Muscle of leg (tissue), 3 donors: ENCODE measurements at regions not wholly inside any gene's neighbourhood (a gene's known extent, or its start where the extent isn't known, plus 50 kb on each side); places are given as distances from the start of the nearest gene placed in this dataset.
"Not testable (repeated sequence)": the region's sequence is repeated elsewhere in the genome, so short reads cannot be mapped to it uniquely, and the experiment has no call there.

Source experiments
- DNase-seq: peaks from one replicate; pipeline ENCODE4 v3.0.0; 2013
- H3K27ac ChIP-seq: one replicate; pipeline ENCODE4 v1.5.1; 2013; ENCODE audit warnings: mild to moderate bottlenecking, low read length, control low read depth
- H3K27me3 ChIP-seq: one replicate; pipeline ENCODE4 v1.6.1; 2013; ENCODE audit warnings: low read length; ENCODE audit not compliant: control insufficient read depth, insufficient read depth
- H3K36me3 ChIP-seq: one replicate; pipeline ENCODE4 v1.6.1; 2013; ENCODE audit warnings: low read length; ENCODE audit not compliant: control insufficient read depth, insufficient read depth
- H3K4me1 ChIP-seq: one replicate; pipeline ENCODE4 v1.6.1; 2013; ENCODE audit warnings: low read length; ENCODE audit not compliant: control insufficient read depth, insufficient read depth
- H3K4me3 ChIP-seq: one replicate; pipeline ENCODE4 v1.5.1; 2013; ENCODE audit warnings: low read length, control low read depth
- H3K9me3 ChIP-seq: replicated peaks from 2 replicates; pipeline ENCODE4 v1.6.1; 2013; ENCODE audit warnings: low read depth, low read length; ENCODE audit not compliant: control insufficient read depth
- WGBS: methylation state at CpG from one replicate; pipeline ENCODE4 v1.1.5; 2013; ENCODE audit warnings: missing lambda C conversion rate; ENCODE audit not compliant: insufficient coverage; 5-methylcytosine and 5-hydroxymethylcytosine counted together

DNA sequence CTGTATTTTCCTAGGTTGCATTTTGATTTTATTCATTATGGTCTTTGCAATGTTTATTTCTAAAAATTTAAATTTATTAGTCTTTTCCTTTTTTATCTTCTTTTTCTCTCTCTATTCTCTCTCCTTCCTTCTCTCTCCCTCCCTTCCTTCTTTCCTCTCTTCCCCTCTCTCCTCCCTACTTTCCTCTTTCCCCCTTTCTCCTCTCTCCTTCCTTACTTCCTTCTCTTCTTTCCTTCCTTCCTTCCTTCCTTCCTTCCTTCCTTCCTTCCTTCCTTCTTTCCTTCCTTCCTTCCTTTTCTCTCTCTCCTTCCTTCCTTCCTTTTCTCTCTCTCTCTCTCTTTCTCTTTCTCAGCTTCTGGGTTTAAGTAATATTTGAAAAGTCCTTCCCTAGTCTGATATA is 72.8 kb upstream of the RASGRF1 start:
- no peak for DNase-seq
- no peak overlapping the region for H3K27ac ChIP-seq
- H3K36me3 ChIP-seq, result no peaks in the 10 kb centered on the region

DNA sequence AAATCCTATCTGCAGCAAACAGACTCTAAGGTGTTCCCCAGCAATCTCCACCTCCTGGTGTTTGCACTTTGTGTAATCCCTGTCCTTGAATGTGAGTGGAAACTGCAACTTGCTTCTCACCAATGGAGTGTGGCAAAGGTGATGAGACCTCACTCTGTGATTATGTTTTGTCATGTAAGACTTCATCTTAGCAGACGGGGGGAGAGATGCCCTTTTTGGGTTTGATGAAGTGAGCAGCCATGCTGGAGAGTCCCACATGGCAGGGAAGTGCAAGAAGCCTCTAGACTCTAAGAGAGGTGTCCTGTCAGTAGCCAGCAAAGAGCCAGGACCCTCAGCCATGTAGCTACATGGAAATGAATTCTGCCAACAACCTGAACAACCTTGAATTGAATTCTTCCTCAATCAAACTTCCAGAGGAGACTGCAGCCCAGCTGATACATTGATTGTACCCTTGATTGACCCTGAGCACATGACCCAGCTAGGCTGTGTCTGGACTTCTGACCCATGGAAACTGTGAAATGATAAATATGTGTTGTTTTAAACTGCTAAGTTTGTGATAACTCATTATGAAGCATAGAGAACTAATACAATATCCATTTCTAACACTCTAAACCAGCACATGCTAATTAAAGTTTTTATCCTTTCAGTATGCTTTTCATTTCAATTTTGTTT is 71.4 kb upstream of the RASGRF1 start:
- Histone ChIP-seq H3K27ac (no peak overlapping the region), H3K4me1 (peaks cover 5% of the 10 kb centered on the region), H3K9me3 (no peaks in the 10 kb centered on the region), H3K36me3 (no peaks in the 10 kb centered on the region), H3K27me3 (peaks cover 2% of the 10 kb centered on the region), H3K4me3 (no peak overlapping the region)
- WGBS, result 20% methylated on average over 1 of the region's 1 CpG
- DNase-seq, result no peak

More for the DNA sequence above, 72.8 kb upstream of the RASGRF1 start:
- no peak overlapping the region for H3K4me3 ChIP-seq
- peaks cover 2% of the 10 kb centered on the region for H3K27me3 ChIP-seq
- peaks cover 2% of the 10 kb centered on the region for H3K9me3 ChIP-seq
- peaks cover 5% of the 10 kb centered on the region for H3K4me1 ChIP-seq

DNA sequence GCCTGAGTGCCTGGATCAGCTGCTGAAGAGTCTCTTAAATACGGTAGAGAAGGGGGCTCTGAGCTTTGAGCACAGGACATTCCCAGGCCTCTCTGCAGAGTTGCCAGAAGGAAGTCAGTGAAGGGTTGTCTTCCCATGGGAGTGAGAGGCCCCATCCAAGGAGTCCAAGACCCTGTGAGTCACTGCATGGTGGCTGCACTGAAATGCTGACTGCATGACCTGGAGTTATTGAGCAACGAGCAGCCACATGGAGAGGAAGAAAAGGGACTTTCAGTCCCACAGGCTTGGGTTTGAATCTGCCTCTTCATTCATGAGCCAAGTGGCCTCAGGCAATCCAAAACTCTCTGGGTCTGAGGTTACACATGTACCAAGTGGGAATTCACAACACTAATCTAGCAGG is 69.6 kb upstream of the RASGRF1 start:
- WGBS, result 29% methylated on average over 2 of the region's 2 CpGs
- Histone ChIP-seq H3K27ac (no peak overlapping the region), H3K4me1 (peaks cover 5% of the 10 kb centered on the region), H3K27me3 (no peaks in the 10 kb centered on the region), H3K9me3 (no peaks in the 10 kb centered on the region), H3K36me3 (no peaks in the 10 kb centered on the region), H3K4me3 (no peak overlapping the region)
- DNase-seq, result peak; percentile 17

DNA sequence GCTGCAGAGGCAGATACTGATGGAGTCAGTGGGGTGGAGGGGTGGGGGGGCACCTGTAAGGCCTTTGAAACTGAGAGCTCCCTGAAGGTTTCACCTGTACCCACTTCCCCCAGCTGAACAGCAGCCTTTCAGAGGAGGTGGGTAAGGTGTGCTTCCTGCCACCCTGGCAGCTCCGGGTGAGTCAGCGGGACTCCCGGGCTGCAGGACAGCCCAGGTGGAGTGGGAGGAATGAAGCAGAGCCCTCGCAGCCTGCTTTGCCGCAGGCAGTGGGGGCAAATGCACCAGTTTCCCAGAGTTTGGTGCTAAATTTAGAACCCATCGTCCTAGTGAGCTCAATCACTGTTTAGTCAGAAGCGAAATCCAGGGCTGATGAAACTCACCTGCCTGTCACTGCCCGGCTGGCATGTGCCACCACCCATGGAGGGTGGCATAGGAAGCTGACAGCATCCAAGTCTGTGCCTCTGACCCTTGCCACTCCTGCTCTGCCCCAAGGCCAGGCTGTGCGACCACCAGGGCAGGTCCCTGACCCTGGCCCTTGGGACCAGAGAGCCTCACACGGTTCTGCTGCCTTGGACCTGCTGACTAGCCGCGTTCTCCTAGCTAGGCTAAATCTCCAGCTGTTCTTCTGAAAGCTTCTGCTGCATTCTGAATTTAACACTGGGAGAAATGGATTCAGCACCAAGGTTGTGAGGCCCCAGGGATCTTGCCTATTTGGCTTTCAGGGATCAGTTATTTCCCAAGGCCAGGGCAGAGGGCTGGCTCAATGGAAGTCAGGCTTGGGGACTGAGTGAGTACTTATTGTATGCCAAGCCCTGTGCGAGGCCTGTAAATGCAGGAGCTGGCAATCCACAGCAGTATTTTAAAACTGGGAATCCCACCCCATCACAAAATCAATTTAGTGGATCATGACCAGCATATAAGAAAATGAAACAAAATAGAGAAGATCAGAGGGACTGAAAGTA is 67.3 kb upstream of the RASGRF1 start:
- H3K9me3 ChIP-seq, result no peaks in the 10 kb centered on the region
- H3K4me1 ChIP-seq, result peaks cover 5% of the 10 kb centered on the region
- no peak overlapping the region for H3K4me3 ChIP-seq
- no peak overlapping the region for H3K27ac ChIP-seq
- H3K27me3 ChIP-seq, result peaks cover under 1% of the 10 kb centered on the region
- 69% methylated on average over 12 of the region's 13 CpGs for WGBS
- H3K36me3 ChIP-seq, result no peaks in the 10 kb centered on the region
- DNase-seq, result no peak

DNA sequence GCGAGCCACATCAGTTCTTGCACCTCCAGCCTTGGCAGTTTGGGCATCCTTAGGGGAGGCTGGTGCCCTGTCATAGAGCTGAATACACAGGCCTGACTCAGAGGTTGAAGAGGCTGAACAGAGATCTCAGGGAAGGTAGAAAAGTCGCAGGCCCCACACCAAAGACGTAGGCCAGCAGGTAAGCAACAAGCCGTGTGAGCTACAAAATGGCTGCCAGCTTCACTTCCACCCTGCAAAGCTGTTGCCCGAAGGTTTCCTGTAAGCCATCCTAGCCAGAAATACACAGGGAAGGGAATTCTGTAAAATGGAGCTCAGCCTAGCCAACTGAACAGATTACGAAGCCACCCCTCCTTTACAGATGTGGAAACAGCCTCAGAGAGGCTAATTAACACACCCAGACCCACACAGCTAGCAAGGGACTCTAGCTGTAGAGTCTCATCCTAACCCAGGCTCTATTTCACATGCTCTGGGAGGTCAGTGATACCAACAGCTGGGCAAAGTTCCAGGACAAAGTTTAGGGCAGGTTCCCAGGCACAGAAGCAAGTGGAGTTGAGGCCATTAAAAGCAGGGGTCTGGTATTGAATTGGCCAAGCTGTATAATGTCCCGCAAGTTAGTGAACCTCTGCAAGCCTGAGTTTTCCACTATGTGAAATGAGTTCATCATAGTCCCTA is 66.3 kb upstream of the RASGRF1 start:
- peaks cover 5% of the 10 kb centered on the region for H3K4me1 ChIP-seq
- peaks cover 3% of the 10 kb centered on the region for H3K27me3 ChIP-seq
- 76% methylated on average over 5 of the region's 7 CpGs for WGBS
- no peaks in the 10 kb centered on the region for H3K36me3 ChIP-seq
- no peak overlapping the region for H3K4me3 ChIP-seq
- H3K9me3 ChIP-seq, result no peaks in the 10 kb centered on the region
- no peak for DNase-seq
- no peak overlapping the region for H3K27ac ChIP-seq

DNA sequence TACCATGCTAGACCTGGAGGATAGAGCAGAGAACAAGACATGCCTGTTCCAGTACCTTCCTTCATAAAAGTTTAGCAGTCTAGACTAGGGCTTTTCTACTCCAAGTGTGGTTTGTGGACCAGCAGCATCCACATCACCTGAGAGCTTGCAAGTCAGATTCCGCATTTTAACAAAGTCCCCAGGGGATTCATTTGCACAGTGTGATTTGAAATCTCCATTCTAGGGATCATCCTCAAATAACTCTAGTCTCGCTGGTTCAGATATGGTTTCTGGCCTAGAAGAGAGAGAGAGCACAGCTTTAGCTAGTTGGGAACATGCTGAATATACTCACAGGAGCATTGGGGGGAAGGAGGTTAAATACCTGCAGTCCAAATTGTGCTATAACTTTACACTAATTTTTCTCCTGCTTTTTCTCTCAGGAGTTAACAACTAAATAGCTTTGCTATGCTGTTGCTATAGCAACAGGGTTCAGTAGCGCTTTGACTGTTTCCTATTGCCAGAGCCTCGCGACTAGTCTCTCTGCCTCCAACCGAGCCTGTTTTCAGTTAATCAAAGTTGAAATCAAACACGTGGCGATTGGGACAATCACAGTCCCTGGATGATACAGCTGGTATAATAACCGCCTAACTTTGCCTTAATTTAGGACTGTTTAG is 64.0 kb upstream of the RASGRF1 start:
- no peak overlapping the region for H3K27ac ChIP-seq
- 0% methylated on average over 6 of the region's 9 CpGs for WGBS
- H3K4me3 ChIP-seq, result no peak overlapping the region
- H3K4me1 ChIP-seq, result no peaks in the 10 kb centered on the region
- H3K9me3 ChIP-seq, result no peaks in the 10 kb centered on the region
- peaks cover 3% of the 10 kb centered on the region for H3K27me3 ChIP-seq
- H3K36me3 ChIP-seq, result no peaks in the 10 kb centered on the region
- DNase-seq, result peak; percentile 51

DNA sequence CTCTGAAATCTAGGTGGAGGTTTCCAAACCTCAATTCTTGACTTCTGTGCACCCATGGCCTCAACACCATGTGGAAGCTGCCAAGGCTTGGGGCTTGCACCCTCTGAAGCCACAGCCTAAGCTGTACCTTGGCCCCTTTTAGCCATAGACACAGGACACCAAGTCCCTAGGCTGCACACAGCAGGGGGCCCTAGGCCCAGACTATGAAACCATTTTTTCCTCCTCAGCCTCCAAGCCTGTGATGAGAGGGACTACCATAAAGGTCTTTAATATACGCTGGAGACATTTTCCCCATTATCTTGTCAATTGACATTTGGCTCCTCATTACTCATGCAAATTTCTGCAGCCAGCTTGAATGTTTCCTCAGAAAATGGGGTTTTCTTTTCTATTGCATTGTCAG is 53.7 kb upstream of the RASGRF1 start:
- not testable (repeated sequence) for H3K27me3 ChIP-seq, H3K4me3 ChIP-seq, DNase-seq, H3K4me1 ChIP-seq, H3K36me3 ChIP-seq, H3K27ac ChIP-seq
- no CpG with 5 or more reads among the region's 1 CpG for WGBS
- H3K9me3 ChIP-seq, result peaks cover 11% of the 10 kb centered on the region

DNA sequence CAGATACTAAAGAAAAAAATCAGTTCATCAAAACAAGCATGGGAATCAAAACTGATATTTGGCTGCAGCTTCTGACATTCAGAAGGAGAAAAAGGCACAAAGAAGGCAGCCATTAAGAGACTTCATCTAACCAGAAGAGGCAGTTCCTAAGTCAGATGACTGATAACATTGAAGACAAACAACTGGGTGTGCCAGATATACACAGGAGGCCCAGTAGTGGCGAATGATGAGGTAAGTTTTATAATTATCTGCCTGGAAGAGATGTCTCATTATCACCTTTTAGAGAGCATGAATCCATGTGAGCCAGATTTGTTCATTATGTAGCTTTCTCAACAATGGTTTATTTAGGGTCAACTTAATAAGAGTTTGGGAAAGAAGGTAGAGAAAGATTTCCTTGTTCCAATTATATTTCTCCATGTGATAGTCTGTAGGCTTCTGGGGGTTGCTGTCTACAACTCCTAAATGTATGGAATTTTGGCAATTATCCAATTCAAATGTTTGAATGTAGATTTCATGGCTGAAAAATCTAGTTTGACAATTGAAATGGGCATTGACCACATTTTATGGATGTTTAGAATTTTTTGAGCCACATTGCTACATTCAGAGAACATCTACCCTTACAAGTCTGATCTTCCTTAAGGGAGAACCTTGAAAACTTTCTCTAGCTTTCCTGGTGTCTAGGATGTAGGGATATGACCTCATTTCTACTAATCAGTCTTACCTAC is 50.4 kb upstream of the RASGRF1 start:
- DNase-seq, result no peak
- Histone ChIP-seq H3K36me3 (no peaks in the 10 kb centered on the region), H3K27ac (no peak overlapping the region), H3K9me3 (peaks cover 8% of the 10 kb centered on the region), H3K27me3 (peaks cover 2% of the 10 kb centered on the region), H3K4me3 (no peak overlapping the region), H3K4me1 (no peaks in the 10 kb centered on the region)
- WGBS, result no CpG with 5 or more reads among the region's 1 CpG
